H1 (cell line): ENCODE measurements at regions not wholly inside any gene's neighbourhood (a gene's known extent, or its start where the extent isn't known, plus 50 kb on each side); places are given as distances from the start of the nearest gene placed in this dataset.

Experiments used
- CTCF ChIA-PET: fragments of 300-600 bp; sonication (Branson Sonifier 250); formaldehyde crosslinking; loops from one replicate; lab custom pipeline; 2021; ENCODE audit not compliant: partially characterized antibody; lab: Charles Lee
- POLR2A ChIA-PET: fragments of 300-600 bp; sonication (Branson Sonifier 250); formaldehyde crosslinking; loops from one replicate; lab custom pipeline; 2021; ENCODE audit warnings: inconsistent platforms; ENCODE audit not compliant: partially characterized antibody; lab: Charles Lee
- DNase-seq, 2 experiments: peaks; one replicate each; pipeline versions ENCODE4 v3.0.0 to v3.0.0-alpha.2; 2010 to 2022; ENCODE audit warnings: low spot score in 2 of 2, low read depth in 1 of 2, mixed read lengths in 1 of 2
- FAIRE-seq: peaks from 2 replicates; lab custom pipeline; 2011; peaks lifted over from hg19 to GRCh38; lab: Jason Lieb, UNC
- H2AFZ ChIP-seq: 2 replicates; pipeline ENCODE4 v1.8.1; 2012; ENCODE audit warnings: low read length, inconsistent platforms
- H2AK5ac ChIP-seq: 2 replicates; pipeline ENCODE4 v1.6.1; 2013; ENCODE audit warnings: low read depth, low read length
- H2BK120ac ChIP-seq: replicated peaks from 2 replicates; pipeline ENCODE3; 2013; ENCODE audit warnings: low read depth, low read length, inconsistent platforms
- H2BK12ac ChIP-seq: 2 replicates; pipeline ENCODE4 v1.6.1; 2013; ENCODE audit warnings: low read depth, low read length
- H2BK15ac ChIP-seq: 2 replicates; pipeline ENCODE4 v1.6.1; 2013; ENCODE audit warnings: low read length
- H2BK20ac ChIP-seq: 2 replicates; pipeline ENCODE4 v1.6.1; 2013; ENCODE audit warnings: low read length
- H2BK5ac ChIP-seq: 2 replicates; pipeline ENCODE4 v1.6.1; 2013; ENCODE audit warnings: low read depth, low read length
- H3K14ac ChIP-seq: 2 replicates; pipeline ENCODE4 v1.6.1; 2013; ENCODE audit warnings: inconsistent platforms; ENCODE audit not compliant: insufficient read length
- H3K18ac ChIP-seq: 2 replicates; pipeline ENCODE4 v1.6.1; 2013; ENCODE audit warnings: low read length; ENCODE audit errors: extremely low read depth
- H3K23ac ChIP-seq: 2 replicates; pipeline ENCODE4 v1.6.1; 2013; ENCODE audit warnings: inconsistent platforms; ENCODE audit not compliant: insufficient read length
- H3K23me2 ChIP-seq: 2 replicates; pipeline ENCODE4 v1.6.1; 2013; ENCODE audit warnings: low read depth, low read length
- H3K27ac ChIP-seq: 2 replicates; pipeline ENCODE4 v1.6.1; 2011; ENCODE audit warnings: low read depth, low read length, inconsistent platforms
- H3K27me3 ChIP-seq, 4 experiments: replicated peaks in 1 of 4; 1 replicate in 1 of 4; 2 replicates in 3 of 4; pipeline versions ENCODE4 v1.6.1 to v1.8.1; 2011 to 2013; ENCODE audit warnings: low read length in 3 of 4, mild to moderate bottlenecking in 3 of 4, inconsistent platforms in 2 of 4, mixed read lengths in 2 of 4, moderate library complexity in 1 of 4; ENCODE audit not compliant: control insufficient read depth in 3 of 4, insufficient read depth in 3 of 4; ENCODE audit errors: extremely low read depth in 1 of 4
- H3K36me3 ChIP-seq, 4 experiments: 2 replicates each; pipeline versions ENCODE4 v1.6.1 to v1.8.1; 2011 to 2013; ENCODE audit warnings: mild to moderate bottlenecking in 4 of 4, low read length in 3 of 4, moderate library complexity in 2 of 4, control low read depth in 1 of 4, inconsistent platforms in 1 of 4; ENCODE audit not compliant: insufficient read depth in 4 of 4, control insufficient read depth in 2 of 4
- H3K4ac ChIP-seq: replicated peaks from 2 replicates; pipeline ENCODE3; 2013; ENCODE audit warnings: low read length, low read depth, mixed read lengths, inconsistent platforms; ENCODE audit not compliant: insufficient read length
- H3K4me1 ChIP-seq, 4 experiments: replicated peaks in 1 of 4; 1 replicate in 1 of 4; 2 replicates in 3 of 4; pipeline versions ENCODE4 v1.6.1 to v1.8.1; 2011 to 2013; ENCODE audit warnings: low read length in 3 of 4, inconsistent platforms in 2 of 4, mixed read lengths in 1 of 4; ENCODE audit not compliant: insufficient read depth in 4 of 4, control insufficient read depth in 3 of 4
- H3K4me2 ChIP-seq, 2 experiments: 2 replicates each; pipeline versions ENCODE4 v1.6.1 to v1.8.1; 2011 to 2013; ENCODE audit warnings: low read depth in 2 of 2, low read length in 2 of 2, control low read depth in 1 of 2, inconsistent platforms in 1 of 2, mild to moderate bottlenecking in 1 of 2; ENCODE audit not compliant: insufficient read depth in 1 of 2
- H3K4me3 ChIP-seq, 4 experiments: fragments of 200-600, 300-600 bp in 1 of 4; sonication (generic), shearing (Covaris generic), sonication (Bioruptor Twin) in 1 of 4; 2 replicates each; pipeline versions ENCODE4 v1.5.1 to v1.8.1; 2011 to 2016; ENCODE audit warnings: low read length in 4 of 4, low read depth in 3 of 4, control low read depth in 2 of 4, inconsistent platforms in 2 of 4, mild to moderate bottlenecking in 2 of 4, mixed read lengths in 1 of 4, moderate library complexity in 1 of 4; ENCODE audit not compliant: insufficient read depth in 2 of 4; ENCODE audit errors: extremely low read depth in 1 of 4
- H3K56ac ChIP-seq: replicated peaks from 2 replicates; pipeline ENCODE3; 2013; ENCODE audit warnings: low read depth, mild to moderate bottlenecking, mixed read lengths, low read length, inconsistent platforms; ENCODE audit not compliant: insufficient read length
- H3K79me1 ChIP-seq: 2 replicates; pipeline ENCODE4 v1.6.1; 2013; ENCODE audit warnings: low read depth, low read length, control low read depth
- H3K79me2 ChIP-seq, 2 experiments: 2 replicates each; pipeline versions ENCODE4 v1.6.1 to v1.8.1; 2012 to 2013; ENCODE audit warnings: low read length in 2 of 2, mild to moderate bottlenecking in 2 of 2, inconsistent platforms in 1 of 2; ENCODE audit not compliant: insufficient read depth in 2 of 2, control insufficient read depth in 1 of 2
- H3K9ac ChIP-seq, 4 experiments: replicated peaks in 1 of 4; 1 replicate in 1 of 4; 2 replicates in 3 of 4; pipeline versions ENCODE4 v1.6.1 to v1.8.1; 2011 to 2013; ENCODE audit warnings: low read depth in 3 of 4, low read length in 3 of 4, control low read depth in 2 of 4, mild to moderate bottlenecking in 2 of 4, moderate library complexity in 2 of 4, inconsistent platforms in 1 of 4; ENCODE audit errors: extremely low read depth in 1 of 4
- H3K9me3 ChIP-seq, 2 experiments: 2 replicates each; pipeline versions ENCODE4 v1.6.1 to v1.8.1; 2012 to 2013; ENCODE audit warnings: mild to moderate bottlenecking in 2 of 2, moderate library complexity in 2 of 2, control low read depth in 1 of 2, inconsistent platforms in 1 of 2, low read depth in 1 of 2, low read length in 1 of 2, mixed read lengths in 1 of 2; ENCODE audit not compliant: insufficient read depth in 2 of 2
- H4K20me1 ChIP-seq, 2 experiments: replicated peaks in 1 of 2; 2 replicates each; pipeline versions ENCODE3 to v1.8.1; 2011 to 2013; ENCODE audit warnings: inconsistent platforms in 2 of 2, low read length in 2 of 2, mild to moderate bottlenecking in 1 of 2; ENCODE audit not compliant: insufficient read depth in 2 of 2, control insufficient read depth in 1 of 2
- H4K5ac ChIP-seq: 2 replicates; pipeline ENCODE4 v1.6.1; 2013; ENCODE audit warnings: low read length, low read depth, mixed read lengths, inconsistent platforms; ENCODE audit not compliant: insufficient read length
- H4K8ac ChIP-seq: 2 replicates; pipeline ENCODE4 v1.8.0; 2013; ENCODE audit warnings: mild to moderate bottlenecking, moderate library complexity, low read length, inconsistent platforms; ENCODE audit not compliant: insufficient read depth; ENCODE audit errors: extremely low read depth
- H4K91ac ChIP-seq: replicated peaks from 2 replicates; pipeline ENCODE3; 2013; ENCODE audit warnings: low read length, mixed read lengths, inconsistent platforms; ENCODE audit not compliant: insufficient read length
- ATF3 ChIP-seq: IDR thresholded peaks from 2 replicates; pipeline ENCODE4 v1.6.1; 2011; ENCODE audit warnings: low read depth, mild to moderate bottlenecking, low read length; ENCODE audit not compliant: insufficient read depth
- E2F6 ChIP-seq: IDR thresholded peaks from 2 replicates; pipeline ENCODE4 v1.6.1; 2012; ENCODE audit warnings: inconsistent platforms
- RBBP5 ChIP-seq: IDR thresholded peaks from 2 replicates; pipeline ENCODE4 v1.7.1; 2012; ENCODE audit warnings: low read depth, mild to moderate bottlenecking, inconsistent platforms, low read length, moderate library complexity, borderline replicate concordance
- RXRA ChIP-seq: IDR thresholded peaks from 2 replicates; pipeline ENCODE4 v1.6.1; 2011; ENCODE audit warnings: low read depth, mild to moderate bottlenecking, low read length, moderate library complexity; ENCODE audit not compliant: insufficient read depth
- YY1 ChIP-seq: IDR thresholded peaks from 2 replicates; pipeline ENCODE4 v1.6.1; 2011; ENCODE audit warnings: low read depth, mild to moderate bottlenecking, low read length
- WGBS, 2 experiments: shearing (Covaris generic) in 1 of 2; methylation state at CpG; one replicate each; pipeline versions ENCODE4 v1.1.6 to v1.1.7; 2013 to 2015; ENCODE audit warnings: low lambda C conversion rate in 2 of 2, mixed read lengths in 2 of 2, inconsistent platforms in 1 of 2, low coverage in 1 of 2, missing lambda C conversion rate in 1 of 2; ENCODE audit not compliant: insufficient replicate concordance in 2 of 2, insufficient coverage in 1 of 2, insufficient read length in 1 of 2; ENCODE audit errors: extremely low coverage in 1 of 2, missing lambda C conversion rate in 1 of 2; 5-methylcytosine and 5-hydroxymethylcytosine counted together

GRCh38 chr3:96449803-96450202 is 364.6 kb upstream of the EPHA6 start:
- Histone ChIP-seq H3K23me2 (no peaks in the 10 kb centered on the region), H4K8ac (no peak overlapping the region), H3K79me1 (no peaks in the 10 kb centered on the region), H4K5ac (no peak overlapping the region), H2BK12ac (no peak overlapping the region), H3K14ac (no peak overlapping the region), H2BK120ac (no peak overlapping the region), H4K20me1 (no peaks in the 10 kb centered on the region), H3K36me3 (no peaks in the 10 kb centered on the region), H3K4ac (no peak overlapping the region), H2BK20ac (no peak overlapping the region), H2AK5ac (no peak overlapping the region), H3K79me2 (no peaks in the 10 kb centered on the region), H3K18ac (no peak overlapping the region), H2BK15ac (no peak overlapping the region), H2BK5ac (no peak overlapping the region), H4K91ac (no peak overlapping the region), H3K9ac (no peak overlapping the region; a peak in 1 of 7 replicates), H2AFZ (0 out of 2 replicates have a peak overlapping the region, but pooled peaks have one; percentile 41), H3K4me1 (peaks cover 0 to 5% (median 3%) of the 10 kb centered on the region in 4 experiments; a peak in 3 of 7 replicates), H3K4me3 (no peak overlapping the region; a peak in 1 of 8 replicates), H3K9me3 (no peaks in the 10 kb centered on the region), H3K27me3 (no peaks in the 10 kb centered on the region), H3K56ac (no peak overlapping the region), H3K4me2 (peak overlapping the region in 1 of 2 experiments; percentile 3; a peak in 1 of 4 replicates), H3K23ac (no peak overlapping the region), H3K27ac (no peak overlapping the region)
- POLR2A ChIA-PET, result no interaction called here
- CTCF ChIA-PET, result no interaction called here
- DNase-seq, result no peak
- 63% methylated on average over 4 of the region's 4 CpGs; no CpG with 5 or more reads in 1 of the 2 experiments for WGBS, 2 experiments
- TF ChIP-seq RBBP5 (no peak), RXRA (no peak), ATF3 (no peak), YY1 (no peak), E2F6 (no peak)
- no peak for FAIRE-seq
